Cardiac septum (tissue), 1 donor: ENCODE measurements at regions not wholly inside any gene's neighbourhood (a gene's known extent, or its start where the extent isn't known, plus 50 kb on each side); places are given as distances from the start of the nearest gene placed in this dataset.

Source experiments
- DNase-seq: peaks from one replicate; pipeline ENCODE4 v3.0.0-alpha.2; 2020; ENCODE audit warnings: low spot score
- intact Hi-C: fragments of 100-400 bp; cut with DNase I; formaldehyde crosslinking; loops from one replicate; pipeline ENCODE4 v1.14.0; 2022
- donor health status: DM: no; HTN: no; CAD: no.

DNA sequence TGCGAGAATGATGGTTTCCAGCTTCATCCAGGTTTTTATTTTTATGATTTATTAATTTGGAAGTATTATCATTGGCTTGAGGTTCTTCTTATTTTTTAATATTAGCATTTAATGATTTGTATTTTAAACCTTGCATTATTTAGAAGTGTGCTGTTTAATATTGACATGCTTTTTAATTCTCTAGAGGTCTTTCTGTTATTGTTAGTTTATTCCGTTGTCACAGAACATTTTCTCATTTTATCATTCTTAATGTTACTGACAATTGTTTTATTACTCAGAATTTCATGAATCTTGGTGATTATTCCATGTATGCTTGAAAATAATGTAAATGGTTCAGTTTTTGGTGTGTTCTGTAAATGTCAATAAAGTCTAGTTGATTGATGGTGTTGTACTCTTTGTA lies 463.5 kb upstream of the NOVA1 start:
- intact Hi-C loops = no loop called here
- DNase-seq = no peak

DNA sequence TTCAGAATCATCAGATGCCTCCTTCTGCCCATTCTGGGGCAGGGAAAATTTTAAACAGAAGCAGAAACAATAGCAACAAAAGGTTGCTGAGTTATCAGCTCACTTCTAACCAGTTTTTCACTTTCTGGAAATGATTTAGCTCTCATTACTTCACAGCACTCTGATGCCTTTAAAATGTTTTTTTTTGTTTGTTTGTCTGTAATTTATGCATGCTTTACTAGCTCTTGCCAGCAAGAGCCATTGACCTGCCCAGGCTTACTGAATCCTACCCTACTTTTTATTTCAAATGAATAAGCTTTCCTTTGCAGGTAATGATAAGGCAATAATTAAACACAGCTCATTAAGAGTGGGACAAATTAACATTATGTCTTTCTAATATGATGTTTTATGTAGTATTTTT lies 466.1 kb upstream of the NOVA1 start:
- no peak for DNase-seq
- intact Hi-C loops = no loop called here

DNA sequence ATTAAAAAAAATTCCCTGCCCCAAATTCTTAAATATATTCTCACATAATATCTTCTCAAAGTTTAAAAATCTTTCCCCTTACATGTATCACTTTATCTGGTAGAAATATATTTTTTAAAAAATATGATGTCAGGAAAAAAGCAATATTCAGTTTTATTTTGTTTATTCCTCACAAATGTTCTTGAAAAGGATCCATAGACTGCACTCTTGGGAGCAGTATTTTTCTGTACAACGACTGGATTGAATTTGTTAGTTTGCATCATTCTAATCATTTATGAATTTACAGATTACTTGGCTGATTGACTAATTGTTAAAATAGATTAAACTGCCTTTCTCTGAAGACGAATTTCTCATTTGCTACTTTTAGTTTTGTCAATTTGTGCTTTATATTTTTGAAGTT lies 468.1 kb upstream of the NOVA1 start:
- DNase-seq = no peak
- intact Hi-C loops = no loop called here

DNA sequence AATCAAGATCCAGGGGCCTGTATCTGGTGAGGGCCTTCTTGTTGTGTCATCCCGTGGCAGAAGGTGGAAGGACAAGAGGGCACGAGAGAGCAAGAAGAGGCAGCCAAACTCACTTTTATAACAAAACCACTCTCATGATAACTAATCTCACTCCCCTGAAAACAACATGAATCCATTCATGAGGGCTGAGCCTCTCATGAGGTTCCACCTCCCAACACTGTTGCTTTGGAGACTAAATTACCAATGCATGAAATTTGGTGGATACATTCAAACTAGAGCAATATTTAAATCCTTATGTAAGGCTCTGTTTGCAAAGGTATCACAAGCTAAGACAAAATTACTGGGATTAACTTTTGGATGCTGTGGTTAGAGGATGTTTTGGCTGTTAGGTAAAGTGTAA lies 470.1 kb upstream of the NOVA1 start:
- DNase-seq = no peak
- intact Hi-C loops = no loop called here

DNA sequence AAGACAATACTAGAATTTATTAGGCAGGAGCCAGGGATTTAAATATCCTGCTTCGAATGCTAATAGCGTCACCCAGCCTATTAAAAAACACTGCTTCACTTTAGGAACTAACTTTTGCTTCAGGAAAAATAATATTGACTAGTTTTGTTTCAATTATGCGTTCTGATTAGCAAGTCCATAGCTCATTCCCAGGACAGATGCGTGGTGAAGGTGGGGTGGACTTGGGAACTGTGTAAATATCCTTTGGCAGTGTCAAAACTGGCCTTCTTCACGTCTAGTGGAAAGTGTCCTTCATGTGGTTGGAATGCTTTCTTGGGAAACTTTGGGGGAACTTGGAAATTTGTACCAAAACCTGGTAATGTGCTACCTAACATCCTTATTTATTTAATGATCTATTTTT lies 474.8 kb upstream of the NOVA1 start:
- DNase-seq = no peak
- intact Hi-C loops = no loop called here

DNA sequence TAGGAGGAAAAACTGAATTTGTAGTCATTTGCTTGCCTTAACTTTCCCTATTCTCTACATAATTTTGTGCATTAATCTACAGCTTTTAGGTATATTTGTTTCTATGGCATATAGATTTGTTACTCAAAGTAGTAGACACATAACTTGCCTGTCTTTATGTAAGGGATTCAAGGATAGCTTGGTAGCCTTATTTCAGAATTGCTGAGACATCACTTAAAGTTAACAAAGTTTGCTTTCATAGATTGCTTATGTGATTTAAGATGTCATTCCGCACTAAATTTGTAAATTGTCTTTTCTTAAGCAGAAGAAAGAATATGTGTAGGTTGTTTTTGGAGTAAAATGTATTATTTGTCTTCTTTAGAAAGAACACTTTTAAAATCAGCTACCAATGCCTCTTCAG lies 477.7 kb upstream of the NOVA1 start:
- DNase-seq = no peak
- intact Hi-C loops = no loop called here

DNA sequence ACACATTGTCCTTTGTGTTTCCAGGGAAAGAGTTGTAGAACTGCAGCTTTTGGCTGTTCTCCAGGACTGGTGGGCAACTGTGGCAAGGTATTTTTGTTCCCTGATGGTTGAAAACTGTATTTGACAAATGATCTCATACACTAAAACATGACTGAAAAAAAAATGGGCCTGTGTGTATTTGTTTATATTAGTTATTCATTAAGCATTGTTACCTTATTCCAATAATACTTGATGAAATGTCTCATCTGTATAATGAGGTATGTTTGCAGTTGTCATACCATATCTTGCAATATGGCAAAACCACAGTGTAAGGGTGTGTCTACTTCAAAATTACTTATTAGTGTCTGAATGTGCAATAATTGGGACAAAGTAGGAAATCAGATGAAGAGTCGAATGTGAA lies 479.4 kb upstream of the NOVA1 start:
- intact Hi-C loops = no loop called here
- no peak for DNase-seq

DNA sequence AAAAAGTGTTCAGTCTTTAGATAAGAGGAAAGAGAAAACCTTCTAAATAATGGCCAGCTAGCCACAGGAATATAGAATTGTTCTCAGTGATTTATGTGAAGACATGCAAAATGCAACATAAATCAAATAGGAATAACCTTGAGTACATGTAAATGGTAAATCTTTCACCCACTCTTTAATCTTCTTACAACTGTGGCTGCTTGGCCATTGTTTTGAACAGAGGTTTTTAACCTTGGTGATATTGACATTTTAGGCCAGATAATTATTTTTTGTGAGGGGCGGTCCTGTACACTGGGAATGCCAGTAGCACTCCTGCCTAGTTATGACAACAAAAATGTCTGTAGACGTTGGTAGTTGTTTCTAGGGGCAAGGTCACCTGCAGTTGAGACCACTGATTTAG lies 479.9 kb upstream of the NOVA1 start:
- intact Hi-C loops = no loop called here
- DNase-seq = no peak

DNA sequence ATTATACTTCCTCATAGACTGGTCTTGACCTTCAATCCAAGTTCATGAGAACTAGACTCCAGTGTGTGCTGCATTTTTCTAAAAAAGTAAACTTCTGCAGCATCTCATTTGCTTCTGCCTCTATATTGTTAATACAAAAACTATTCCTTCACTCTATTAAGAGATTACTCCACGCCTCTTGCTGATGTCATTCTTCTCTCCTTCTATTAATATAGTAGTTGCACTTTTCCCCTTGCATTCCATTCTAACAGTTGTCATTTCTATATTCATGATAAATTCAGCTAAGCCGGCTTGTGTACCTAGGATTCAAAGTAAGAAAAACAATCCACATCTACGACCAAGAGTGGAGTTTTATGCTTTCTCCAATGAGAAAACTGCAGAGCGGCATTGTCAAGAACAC lies 480.4 kb upstream of the NOVA1 start:
- intact Hi-C loops = no loop called here

DNA sequence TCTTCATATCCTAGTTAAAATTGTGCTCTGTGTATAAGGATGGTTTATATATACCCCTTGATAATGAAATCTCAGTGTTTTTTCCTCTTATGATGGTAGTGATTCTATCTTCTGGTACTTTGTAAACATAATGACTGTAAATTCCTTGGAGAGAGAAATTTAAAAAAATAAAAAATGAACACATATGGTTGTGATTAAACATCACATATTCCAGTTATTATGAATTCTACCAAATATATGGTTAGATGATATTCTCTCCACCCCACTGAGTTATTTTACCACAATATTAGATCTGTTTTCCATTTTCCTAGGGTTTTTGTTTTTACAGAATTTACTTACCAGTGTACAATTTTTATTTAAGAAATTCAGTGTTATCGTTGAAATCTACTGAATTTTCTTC lies 481.9 kb upstream of the NOVA1 start:
- intact Hi-C loops = no loop called here
- no peak for DNase-seq

More for the DNA sequence above, 480.4 kb upstream of the NOVA1 start:
- no peak for DNase-seq

DNA sequence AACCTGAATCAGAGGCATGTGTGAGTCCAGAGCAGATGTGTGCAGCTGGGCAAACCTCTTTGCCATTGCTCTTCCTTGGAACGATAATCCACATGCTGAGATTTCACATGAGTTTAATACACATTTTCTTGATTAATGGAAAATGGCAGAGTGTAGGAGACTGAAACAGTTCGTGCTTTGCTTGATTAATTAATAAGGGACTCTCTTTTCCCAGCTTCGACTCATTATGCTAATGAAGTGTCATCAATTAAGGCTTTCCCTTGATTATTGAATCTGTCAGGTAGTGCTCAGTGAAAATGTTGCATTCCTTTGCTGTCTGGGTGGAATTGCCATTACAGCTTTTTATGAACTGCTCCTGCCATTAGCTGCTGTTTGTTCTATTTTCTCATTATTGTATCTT lies 487.7 kb upstream of the NOVA1 start:
- DNase-seq = no peak
- intact Hi-C loops = no loop called here

DNA sequence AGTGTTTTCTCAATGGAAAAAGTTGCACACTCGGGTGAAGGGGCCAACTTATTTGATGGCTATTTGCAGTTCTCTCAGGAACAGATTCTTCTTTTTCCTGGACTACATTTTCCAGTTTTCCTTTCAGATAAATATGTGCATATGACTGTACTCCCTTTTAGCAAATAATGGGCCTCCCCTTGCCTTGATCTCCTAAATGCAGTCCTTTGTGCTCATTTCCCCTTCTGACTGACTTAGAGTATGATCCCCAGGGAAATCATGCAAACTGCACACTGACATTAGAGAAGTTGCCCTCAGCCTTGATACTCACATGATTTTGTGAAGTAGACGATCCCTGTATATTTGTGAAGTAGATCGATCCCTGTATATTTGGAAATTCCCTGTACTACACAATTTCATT lies 492.9 kb upstream of the NOVA1 start:
- no peak for DNase-seq
- intact Hi-C loops = no loop called here

DNA sequence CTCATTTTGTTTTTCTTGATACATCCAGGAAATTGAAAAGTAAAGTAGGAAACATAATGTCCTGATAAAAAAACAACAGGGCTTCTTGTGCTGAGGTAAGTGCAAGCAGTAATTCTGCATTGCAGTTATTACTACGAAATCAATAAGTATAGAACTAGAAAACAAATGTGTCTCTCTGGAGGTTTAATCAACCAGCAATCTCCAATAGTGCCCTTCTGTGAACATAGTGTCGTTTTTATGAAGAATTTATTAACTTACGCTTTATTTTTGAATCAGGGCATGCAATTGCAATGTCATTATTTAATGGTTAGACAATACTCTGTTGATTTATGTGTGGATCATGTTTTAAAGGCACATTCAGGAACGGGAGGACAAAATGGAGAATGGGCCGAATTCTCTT lies 494.1 kb upstream of the NOVA1 start:
- no peak for DNase-seq
- intact Hi-C loops = no loop called here

DNA sequence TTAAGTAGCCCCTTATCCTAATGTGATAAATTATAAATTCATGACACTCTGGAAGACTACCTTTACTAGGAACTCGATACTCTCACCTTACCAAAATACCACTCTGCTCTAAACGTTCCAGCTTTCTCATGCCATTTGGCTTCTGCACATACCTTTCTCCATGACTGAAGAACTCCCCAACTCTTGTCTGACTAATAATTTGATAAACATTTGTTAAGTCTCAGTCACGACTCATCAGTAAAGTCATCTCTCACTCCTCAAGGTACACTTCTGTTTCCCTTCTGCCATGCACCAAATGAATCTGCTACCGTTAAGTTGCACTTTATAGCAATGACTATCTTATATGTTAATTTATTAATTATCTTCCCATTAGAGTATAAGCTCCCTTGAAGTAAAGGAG lies 498.3 kb upstream of the NOVA1 start:
- intact Hi-C loops = no loop called here
- DNase-seq = no peak

DNA sequence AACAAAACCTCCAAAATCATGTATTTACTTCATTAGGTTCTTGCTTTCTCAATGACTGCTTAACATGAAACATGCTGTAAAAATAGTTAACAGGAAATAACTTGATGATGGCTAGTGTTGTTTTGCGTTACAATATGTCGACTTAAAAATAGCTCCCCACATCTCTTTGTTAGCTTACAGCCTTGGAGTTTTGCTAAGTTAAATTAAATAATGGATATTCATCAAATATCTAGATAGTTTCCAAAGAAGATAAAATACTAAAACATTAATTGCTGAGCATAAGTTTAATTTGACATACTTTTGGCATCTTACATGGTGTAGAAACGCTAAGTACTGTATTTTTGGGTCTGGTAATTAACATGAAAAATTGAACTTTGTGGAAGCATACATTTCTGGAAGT lies 500.6 kb upstream of the NOVA1 start:
- DNase-seq = no peak
- intact Hi-C loops = no loop called here

DNA sequence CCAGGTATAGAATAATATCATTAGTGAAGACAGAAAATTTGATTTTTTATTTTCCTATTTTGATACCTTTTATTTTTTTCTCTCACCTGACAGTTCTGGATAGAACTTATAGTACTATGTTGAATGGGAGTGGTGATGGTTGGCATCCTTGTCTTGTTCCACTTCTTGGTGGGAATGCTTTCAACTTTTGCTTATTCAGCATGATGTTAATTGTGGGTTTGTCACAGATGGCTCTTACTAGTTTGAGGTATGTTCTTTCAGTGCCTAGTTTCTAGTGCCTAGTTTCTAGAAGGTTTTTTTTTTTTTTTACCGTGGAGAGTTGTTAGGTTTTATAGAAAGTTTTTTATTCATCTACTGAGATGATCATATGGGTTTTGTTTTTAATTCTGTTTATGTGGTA lies 516.3 kb upstream of the NOVA1 start:
- DNase-seq = no peak
- intact Hi-C loops = no loop called here

DNA sequence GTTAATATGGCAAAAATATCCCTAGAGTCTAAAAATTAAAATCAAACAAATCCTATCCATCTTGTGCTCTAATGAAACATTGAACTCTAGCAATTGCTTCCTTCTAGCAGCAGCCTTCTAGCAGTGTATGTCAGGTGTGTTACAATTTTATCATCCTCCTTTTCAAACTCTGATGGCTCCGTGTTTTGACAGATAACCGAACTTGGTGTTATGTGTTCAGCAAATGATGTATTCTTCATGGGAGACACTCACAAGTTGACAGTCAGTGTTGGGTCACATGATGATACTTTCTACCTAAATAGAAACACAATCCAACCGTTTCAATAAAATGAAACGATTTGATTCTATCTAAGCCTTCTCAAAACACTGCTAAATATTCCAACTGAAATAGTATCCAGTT lies 525.3 kb upstream of the NOVA1 start:
- DNase-seq = no peak
- intact Hi-C loops = no loop called here

DNA sequence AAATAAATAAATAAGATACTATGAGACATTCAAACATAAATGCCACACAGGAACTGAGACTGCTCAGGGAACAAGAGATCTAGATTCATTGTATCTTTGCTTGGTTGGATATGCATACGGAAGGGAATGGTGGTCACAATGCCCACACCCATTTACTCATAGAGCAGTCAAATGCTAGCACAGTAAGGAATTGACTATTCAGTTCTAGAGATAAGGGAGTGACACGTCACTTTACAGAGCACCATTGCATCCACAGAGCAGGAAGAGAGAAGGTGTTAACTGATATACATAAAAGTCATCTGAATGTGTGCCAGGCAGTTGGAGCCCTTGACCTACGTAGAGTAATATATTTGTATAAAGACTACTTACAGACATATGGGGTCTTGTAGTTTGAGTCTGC lies 530.0 kb upstream of the NOVA1 start:
- no peak for DNase-seq
- intact Hi-C loops = no loop called here

DNA sequence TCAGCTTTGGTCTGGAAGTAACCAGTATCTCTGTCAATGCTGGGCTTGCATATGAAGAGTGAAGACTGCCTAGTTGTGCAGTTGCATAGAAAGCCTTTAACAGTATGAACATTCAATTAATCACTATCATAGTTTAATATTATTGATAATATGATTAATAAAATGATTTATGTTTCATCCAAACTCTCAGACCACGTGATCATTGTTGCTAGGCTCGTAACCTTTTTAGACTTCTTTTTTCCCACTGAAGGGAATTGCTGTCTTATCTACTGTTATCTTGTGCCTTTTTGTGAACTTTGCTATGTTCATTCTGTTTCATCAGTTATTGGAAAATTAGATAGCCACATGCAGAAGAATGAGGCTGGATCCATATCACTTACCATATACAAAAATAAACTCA lies 536.4 kb upstream of the NOVA1 start:
- intact Hi-C loops = no loop called here
- no peak for DNase-seq

DNA sequence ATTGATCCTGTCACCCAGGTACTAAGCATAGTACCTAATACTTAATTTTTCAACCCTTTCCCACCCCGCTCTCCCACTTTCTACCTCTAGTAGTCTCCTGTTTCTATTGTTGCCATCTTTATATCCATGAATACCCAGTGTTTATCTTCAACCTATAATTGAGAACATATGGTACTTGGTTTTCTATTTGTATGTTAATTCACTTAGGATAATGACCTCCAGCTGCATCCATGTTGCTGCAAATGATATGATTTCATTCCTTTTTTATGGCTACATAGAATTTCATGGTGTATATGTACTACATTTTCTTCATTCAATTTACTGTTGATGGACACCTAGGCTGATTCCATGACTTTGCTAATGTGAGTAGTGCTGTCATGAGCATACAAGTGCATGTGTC lies 547.3 kb upstream of the NOVA1 start:
- no peak for DNase-seq
- intact Hi-C loops = no loop called here

DNA sequence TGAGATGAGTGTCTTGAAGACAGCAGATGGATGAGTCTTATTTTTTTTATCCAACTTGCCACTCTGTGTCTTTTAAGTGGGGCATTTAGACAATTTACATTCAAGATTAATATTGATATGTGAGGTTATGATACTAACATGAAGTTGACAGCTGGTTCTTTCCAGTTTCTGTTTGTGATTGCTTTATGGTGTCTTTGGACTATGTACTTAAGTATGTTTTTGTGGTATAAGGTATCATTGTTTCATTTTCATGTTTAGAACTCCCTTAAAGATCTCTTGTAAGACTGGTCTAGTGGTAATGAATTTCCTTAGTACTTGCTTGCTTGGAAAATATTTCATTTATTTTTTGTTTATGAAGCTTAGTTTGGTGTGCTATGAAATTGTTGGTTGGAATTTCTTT lies 550.3 kb upstream of the NOVA1 start:
- no peak for DNase-seq
- intact Hi-C loops = no loop called here

DNA sequence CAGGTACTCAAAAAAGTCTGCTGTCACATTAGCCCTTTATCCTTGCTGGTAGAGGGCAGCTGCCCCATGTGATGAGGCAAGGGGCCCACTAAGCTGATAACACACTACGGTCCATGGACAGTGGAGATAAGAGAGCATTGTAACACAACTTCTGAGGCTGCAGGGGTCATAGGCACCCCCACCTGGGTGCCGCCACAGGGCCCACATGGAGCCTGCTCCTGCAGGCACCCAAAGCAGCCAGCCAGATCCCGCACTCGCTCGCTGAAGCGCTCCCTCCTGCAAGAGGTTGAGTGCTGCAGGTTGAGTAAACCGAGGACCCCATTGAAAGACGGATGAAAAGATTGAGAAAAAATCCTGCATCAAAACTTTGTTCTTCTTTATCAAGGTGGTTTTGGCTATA lies 566.3 kb upstream of the NOVA1 start:
- DNase-seq = no peak
- intact Hi-C loops = no loop called here

DNA sequence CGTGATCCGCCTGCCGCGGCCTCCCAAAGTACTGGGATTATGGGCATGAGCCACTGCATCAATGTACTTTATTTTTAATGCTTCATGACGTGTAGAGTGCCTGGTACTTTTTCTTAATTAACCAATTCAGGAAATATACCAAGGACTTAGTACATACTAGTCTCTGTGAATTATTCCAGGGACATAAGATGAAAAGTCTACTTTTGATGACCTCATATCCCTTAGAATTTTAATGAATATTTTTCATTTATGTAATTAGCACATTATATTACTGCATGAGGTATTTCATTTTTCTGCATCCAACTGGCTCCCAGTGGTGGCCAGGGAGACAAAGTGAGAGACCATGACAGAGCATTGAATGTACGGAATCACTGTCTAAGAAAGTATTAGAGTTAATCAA lies 577.7 kb upstream of the NOVA1 start:
- no peak for DNase-seq
- intact Hi-C loops = no loop called here
